H7 (cell line): ENCODE measurements at regions not wholly inside any gene's neighbourhood (a gene's known extent, or its start where the extent isn't known, plus 50 kb on each side); places are given as distances from the start of the nearest gene placed in this dataset.

Source experiments
- DNase-seq: peaks from one replicate; pipeline ENCODE4 v3.0.0; 2012
- H3K27me3 ChIP-seq: 2 replicates; pipeline ENCODE4 v1.6.0; 2011; ENCODE audit warnings: mild to moderate bottlenecking, low read length; ENCODE audit not compliant: control insufficient read depth, insufficient read depth
- H3K36me3 ChIP-seq: replicated peaks from 2 replicates; pipeline ENCODE4 v1.5.1; 2011; ENCODE audit warnings: low read length; ENCODE audit not compliant: control insufficient read depth, insufficient read depth
- H3K4me3 ChIP-seq: 2 replicates; pipeline ENCODE4 v1.5.1; 2011; ENCODE audit warnings: low read depth, mild to moderate bottlenecking, control low read depth, low read length, moderate library complexity; ENCODE audit not compliant: insufficient read depth

DNA sequence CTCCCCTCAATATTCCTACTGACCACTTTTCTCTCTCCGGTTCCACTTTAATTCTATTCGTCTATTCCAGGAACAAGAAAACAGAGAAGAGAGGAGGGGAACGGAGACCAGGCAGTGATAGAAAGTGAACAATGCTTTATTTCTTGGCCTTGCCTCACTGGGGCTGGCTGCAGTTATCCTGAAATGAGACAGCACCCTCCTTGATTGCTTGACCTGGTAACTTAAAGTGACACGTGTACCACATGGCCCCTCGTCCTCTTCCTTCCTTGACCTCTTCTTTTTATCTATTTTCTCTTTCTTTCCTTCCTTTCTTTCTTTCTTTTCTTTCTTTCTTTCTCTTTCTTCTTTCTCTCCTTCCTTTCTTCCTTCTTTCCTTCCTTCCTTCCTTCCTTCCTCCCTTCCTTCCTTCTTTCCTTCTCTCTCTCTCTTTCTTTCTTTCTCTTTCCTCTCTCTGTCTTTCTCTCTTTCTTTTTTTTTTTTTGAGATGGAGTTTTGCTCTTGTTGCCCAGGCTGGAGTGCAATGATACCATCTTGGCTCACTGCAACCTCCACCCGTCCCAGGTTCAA is 52.8 kb upstream of the CLMP start:
- no peak for DNase-seq
- no peak overlapping the region for H3K4me3 ChIP-seq
- H3K36me3 ChIP-seq: no peaks in the 10 kb centered on the region
- H3K27me3 ChIP-seq: no peaks in the 10 kb centered on the region

DNA sequence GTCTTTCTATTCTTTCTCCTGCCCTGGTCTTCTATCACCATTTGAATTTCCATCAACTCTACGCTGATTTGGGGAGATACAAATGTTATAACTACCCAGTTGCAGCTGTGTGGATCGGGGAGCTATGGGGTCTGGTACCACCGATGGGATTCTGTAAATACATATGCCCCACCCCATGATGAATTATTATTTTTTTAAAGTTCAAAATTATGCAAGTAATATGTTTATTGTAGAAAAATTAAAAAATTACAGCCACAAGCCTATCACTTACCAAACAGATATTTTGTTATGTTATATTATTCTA is 52.4 kb upstream of the CLMP start:
- no peak for DNase-seq
- no peaks in the 10 kb centered on the region for H3K27me3 ChIP-seq

DNA sequence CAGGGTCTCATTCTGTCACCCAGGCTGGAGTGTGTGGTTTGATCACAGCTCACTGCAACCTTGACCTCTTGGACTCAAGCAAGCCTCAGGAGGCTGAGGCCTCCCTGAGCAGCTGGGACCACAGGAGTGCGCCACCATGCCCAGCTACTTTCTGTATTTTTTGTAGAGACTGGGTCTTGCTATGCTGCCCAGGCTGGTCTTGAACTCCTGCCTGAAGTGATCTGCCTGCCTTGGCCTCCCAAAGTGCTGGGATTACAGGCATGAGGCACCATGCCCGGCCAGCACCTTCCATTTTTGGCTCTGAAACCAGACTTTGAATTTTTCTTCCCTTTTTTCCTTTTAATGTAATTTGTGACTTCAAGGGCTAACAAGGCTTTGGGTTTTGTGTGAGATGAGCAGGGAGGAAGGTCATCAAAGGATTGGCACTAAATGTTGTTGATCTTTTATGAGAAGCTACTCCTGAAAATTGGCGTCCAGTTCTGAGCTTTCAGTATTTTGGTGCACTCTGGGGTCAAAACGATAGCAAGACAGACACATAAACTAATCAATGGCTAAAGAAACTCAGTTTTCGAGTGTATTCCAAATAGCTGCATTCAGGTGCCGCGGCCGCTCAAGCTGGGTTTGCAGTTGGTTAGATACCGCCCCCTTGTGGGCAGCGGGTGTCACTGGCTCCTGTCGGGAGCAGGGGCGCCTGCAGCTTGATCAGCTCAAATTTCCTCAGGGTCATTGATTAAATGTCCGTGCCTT is 51.9 kb upstream of the CLMP start:
- H3K27me3 ChIP-seq: no peaks in the 10 kb centered on the region
- no peaks in the 10 kb centered on the region for H3K36me3 ChIP-seq
- peak; percentile 81 for DNase-seq
- no peak overlapping the region for H3K4me3 ChIP-seq

More for the DNA sequence above, 52.4 kb upstream of the CLMP start:
- Histone ChIP-seq H3K4me3 (no peak overlapping the region), H3K36me3 (no peaks in the 10 kb centered on the region)

DNA sequence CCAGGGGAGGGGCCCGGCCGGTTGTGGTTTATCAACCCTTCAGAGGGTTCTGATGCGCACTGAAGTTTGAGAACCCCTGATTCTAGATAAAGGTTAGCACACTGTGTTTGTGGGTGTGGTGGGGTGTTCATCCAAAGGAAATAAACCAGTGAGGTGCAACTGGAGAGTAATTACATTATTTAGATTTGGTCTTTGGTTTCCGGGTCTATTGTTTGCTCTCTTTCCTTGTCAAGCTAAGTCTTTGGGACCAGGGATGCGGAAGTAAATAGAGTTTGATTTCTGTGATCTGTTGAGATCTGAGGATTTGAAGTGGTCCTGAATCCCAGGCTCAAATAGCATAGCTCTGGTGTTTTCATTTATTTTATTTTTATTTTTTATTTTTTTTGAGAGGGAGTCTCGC is 50.5 kb upstream of the CLMP start:
- Histone ChIP-seq H3K27me3 (no peaks in the 10 kb centered on the region), H3K36me3 (no peaks in the 10 kb centered on the region), H3K4me3 (no peak overlapping the region)
- no peak for DNase-seq
